Right lobe of liver (tissue), 4 donors: ENCODE measurements at regions not wholly inside any gene's neighbourhood (a gene's known extent, or its start where the extent isn't known, plus 50 kb on each side); places are given as distances from the start of the nearest gene placed in this dataset.

ENCODE experiments used
- CTCF ChIP-seq, 4 donors: fragments of 200-600 bp in 3 of 4; fragments of 450-650 bp in 1 of 4; IDR thresholded peaks; one replicate each; pipeline versions ENCODE4 v1.5.1 to v1.8.0; 2016 to 2022; ENCODE audit warnings: antibody characterized with exemption in 4 of 4, mild to moderate bottlenecking in 2 of 4
- POLR2A ChIP-seq: fragments of 450-650 bp; IDR thresholded peaks from one replicate; pipeline ENCODE4 v1.6.1; 2017; ENCODE audit warnings: antibody characterized with exemption, mild to moderate bottlenecking
- donor health status: DM: no; HTN: no; CAD: no.
- donor health status: DM: no; HTN: no; CAD: no.
- donor health status: DM: no; HTN: yes; CAD: no.

GRCh38 chr9:105850852-105851500, 156.6 kb downstream of the TMEM38B start:
- no peak for TF ChIP-seq CTCF (IDR thresholded peaks at IDR 0.05)
- no peak for TF ChIP-seq POLR2A
